GM21515 (cell line): ENCODE measurements at regions not wholly inside any gene's neighbourhood (a gene's known extent, or its start where the extent isn't known, plus 50 kb on each side); places are given as distances from the start of the nearest gene placed in this dataset.

Experiments used
- ATAC-seq: cut with Tn5 transposase; IDR thresholded peaks from one replicate; pipeline ENCODE4 v1.9.1; 2021; ENCODE audit not compliant: unreplicated experiment

- no peak for ATAC-seq
Observed at GRCh38 chr20:56988446-56988845, 278.0 kb downstream of the BMP7 start.

DNA sequence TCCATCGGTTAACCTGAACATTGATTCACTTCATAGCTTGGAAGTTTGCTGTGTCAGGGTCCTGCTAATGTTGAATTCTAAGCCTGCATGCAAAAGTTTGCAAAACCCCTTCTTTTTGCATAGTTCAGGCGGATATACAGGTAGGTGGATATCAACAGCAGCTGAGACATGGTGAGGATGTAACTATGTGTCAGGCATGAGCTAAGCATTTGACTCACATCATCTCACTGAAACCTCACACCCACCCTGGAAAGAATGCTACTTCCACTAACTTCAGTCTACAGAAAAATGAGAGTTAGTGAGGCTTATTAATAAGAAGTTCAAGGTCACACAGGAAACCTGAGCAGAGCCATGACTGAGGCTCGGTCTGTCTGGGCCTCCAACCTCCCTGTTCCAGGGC lies 276.9 kb downstream of the BMP7 start:
- no peak for ATAC-seq

DNA sequence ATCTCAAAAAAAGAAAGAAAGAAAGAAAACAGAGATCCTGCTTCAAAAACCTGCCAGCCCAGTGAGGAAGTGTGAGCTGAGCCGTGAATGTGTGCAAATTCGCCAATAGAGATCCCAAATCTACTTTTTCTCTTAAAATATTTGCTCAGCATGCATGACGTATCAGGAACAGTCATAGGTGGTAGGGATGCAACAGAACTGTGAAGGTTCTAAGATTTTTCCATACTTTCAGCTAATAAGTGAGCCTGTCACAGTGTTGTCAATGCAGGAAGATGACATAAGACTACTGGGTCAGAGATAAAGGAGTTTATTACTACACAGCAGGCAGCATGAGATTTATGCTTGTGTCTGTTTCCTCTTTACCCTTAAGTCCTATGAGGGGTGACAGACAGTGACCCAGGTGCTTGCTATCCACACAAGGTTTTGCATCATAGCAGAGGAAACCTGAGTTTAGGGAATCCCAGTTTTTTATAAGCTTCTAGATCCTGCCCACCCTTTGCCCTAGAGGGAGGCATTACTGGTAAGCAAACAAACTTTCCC lies 273.4 kb downstream of the BMP7 start:
- ATAC-seq: no peak

- ATAC-seq: no peak
Observed at GRCh38 chr20:56994006-56994405, 272.4 kb downstream of the BMP7 start.

GRCh38 chr20:56995149-56995548 lies 271.3 kb downstream of the BMP7 start:
- ATAC-seq: no peak

DNA sequence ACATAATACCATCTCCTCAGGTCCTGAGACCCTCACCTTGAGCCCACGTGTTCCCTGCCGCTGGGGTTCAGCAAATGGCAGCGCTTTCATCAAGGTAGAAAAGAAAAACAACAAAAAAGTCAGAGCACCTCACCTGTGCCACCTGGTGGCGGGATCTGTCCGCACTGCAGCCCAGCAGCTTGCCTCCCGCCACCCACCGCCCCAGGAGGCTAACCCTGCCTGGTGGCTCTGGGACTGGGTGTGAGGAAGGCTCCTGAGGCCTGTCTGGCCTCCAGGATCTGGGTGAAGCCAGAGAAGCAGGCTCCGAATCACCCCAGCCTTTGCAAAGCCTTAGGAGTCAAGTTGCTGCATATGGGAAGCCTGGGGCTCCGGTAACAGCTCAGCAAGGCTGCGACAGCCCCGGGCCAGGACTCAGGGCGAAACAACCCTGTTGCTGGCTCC lies 270.8 kb downstream of the BMP7 start:
- no peak for ATAC-seq

- no peak for ATAC-seq
Observed at GRCh38 chr20:56996533-56996932, 269.9 kb downstream of the BMP7 start.

GRCh38 chr20:56998438-56998837 lies 268.0 kb downstream of the BMP7 start:
- ATAC-seq: no peak

DNA sequence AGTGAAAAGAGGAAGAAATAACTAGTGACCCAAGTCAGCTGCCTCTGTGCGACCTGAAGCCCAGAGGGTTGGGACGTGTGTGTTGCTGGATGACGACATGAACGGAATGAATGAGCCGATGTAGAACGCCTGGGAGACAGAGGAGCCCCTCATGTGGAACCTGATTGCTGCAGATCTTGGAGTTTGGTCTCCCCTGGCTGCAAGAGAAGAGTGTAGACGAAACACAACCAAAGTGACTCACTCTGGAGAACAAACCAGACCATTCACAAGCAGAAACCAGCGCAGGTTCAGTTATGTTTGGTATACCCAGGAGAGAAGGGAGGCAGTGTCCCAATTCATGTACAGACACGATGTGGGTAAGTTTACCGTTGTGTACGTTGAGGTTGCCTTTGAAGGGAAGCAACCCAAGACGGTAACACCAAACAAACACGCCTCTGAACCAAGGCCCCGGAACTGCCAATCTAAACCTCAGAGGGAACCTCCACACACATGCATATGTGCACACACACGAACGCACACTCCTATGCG lies 265.9 kb downstream of the BMP7 start:
- ATAC-seq: no peak

- ATAC-seq: no peak
Observed at GRCh38 chr20:57001126-57001767, 265.2 kb downstream of the BMP7 start.

GRCh38 chr20:57002066-57002570 lies 264.3 kb downstream of the BMP7 start:
- ATAC-seq: no peak

DNA sequence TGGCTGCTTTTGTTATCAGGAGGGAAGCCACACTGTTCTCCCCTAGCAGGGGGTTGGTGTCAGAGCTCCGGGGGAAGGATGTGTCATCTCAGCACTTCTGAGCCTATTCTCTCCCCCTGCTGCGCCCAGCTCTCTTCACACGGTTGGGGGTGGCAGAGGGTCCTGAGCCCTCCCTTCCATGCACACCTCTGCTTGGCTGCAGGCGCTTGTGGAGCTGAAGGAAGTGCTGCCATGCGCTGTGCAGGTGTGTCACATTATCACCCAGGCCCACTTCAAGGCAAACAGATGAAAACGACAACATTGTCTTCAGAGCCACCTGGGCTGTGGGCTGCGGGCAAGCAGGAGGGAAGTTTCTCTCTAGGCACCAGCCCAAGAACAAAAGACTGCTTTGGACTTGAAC lies 263.4 kb downstream of the BMP7 start:
- no peak for ATAC-seq

DNA sequence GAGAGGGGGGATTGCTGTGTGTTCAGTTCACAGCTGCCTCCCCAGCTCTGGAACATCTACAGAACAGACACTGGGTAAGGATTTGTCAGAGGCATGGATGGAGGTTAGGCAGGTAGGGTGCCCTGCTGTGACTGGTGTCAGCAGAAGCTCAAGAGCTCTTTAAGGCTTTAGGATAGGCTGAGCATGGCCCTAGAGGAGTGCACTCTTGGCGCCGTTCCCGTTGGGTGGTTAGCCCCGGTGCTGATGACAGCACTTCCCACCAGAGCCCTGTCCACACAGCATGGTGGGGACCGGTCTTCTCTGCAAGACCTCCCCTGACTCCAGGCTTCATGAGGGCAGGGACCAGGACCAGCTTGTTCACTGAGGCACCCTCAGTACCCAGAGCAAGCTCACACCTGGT lies 262.0 kb downstream of the BMP7 start:
- no peak for ATAC-seq

GRCh38 chr20:57004951-57005933 lies 261.2 kb downstream of the BMP7 start:
- no peak for ATAC-seq

DNA sequence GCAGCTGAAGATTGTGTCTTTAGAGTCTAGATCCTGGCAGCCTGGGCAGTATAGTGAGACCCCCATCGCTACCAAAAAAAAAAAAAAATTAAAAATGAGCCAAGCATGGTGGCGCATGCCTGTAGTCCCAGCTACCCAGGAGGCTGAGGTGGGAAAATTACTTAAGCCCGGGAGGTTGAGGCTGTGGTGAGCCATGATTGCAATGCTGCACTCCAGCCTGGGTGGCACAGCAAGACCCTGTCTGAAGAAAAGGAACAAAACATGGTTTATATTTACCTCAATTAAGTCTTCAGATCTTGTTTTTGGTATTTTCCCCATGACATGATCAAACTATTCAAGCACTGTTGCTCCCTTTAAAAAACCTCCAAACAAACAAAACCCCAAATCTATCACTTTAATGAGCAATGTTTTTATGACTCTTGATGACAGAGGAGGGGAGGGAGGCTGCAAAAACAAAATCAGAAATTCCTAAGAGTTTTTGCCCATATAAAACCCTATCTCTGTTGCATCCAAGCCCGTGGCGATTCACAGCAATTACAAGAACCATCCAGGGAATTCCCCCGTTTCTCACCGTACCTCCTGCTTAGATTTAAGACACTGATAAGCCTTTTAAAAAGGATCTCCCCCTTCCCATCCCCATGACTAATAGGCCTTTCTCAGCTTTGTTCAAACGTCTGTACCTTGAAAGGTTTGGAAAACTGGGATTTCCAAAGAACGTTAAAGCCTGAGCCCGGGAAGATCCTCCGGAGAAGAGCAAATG lies 259.9 kb downstream of the BMP7 start:
- ATAC-seq: no peak

GRCh38 chr20:57007171-57007540 lies 259.3 kb downstream of the BMP7 start:
- no peak for ATAC-seq

DNA sequence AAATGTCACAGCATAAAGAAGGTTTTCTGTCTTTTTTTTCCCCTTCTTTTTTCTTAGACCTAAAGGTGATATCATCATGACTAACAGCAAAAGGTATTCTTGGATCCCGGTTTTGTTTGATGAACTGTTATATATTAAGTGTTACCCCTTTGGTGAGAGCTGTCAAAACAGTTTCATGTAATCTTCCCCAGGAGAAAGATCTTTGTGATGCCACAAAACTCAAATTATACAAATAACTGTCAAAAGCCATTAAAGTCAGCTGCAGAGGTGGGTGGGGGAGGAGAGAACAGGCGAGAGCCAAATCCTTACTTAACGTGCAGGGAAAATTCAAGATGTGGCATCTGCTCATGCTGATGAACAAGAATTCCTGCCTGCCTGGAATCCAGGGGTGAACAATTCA lies 258.2 kb downstream of the BMP7 start:
- ATAC-seq: no peak

DNA sequence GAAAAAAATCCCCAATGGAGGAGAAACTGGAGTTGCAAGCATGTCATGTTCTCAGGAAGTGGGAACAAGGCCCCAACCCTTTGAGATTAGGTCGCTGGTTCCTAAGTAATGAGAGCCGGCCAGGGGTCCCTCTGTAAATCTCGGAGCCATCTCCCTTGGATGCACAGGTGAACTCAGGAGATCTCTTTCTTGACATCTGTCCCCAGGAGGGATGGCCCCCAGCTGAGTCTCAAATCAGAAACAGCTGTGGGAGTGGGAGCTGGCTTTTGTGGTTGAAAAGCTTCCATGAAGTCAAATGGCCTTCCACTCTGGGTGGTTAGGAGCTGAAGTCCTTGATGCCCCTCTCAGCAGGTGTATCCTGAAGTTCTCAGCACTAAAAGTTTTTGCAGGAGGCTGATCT lies 257.1 kb downstream of the BMP7 start:
- no peak for ATAC-seq

DNA sequence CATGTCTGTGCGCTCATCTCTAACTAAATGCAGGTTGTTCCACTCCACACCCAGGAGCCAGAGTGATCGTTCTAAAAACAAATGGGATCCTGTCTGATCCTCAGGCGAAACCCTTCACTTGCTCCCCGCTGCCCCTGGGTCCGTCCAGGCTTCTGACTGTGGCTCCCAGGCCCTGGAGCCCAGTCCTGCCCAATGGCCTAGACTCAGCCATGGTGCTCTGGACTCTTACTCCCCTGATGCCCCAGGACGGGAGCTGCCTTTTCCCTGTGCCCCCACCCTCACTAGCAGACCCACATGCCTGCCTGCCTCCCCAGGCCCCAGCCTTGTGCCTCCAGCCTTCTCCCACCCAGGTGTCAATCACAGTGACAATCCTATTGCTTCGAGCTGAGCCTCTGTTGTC lies 256.7 kb downstream of the BMP7 start:
- no peak for ATAC-seq

- no peak for ATAC-seq
Observed at GRCh38 chr20:57012691-57013090, 253.8 kb downstream of the BMP7 start.

GRCh38 chr20:57013217-57013616 lies 253.2 kb downstream of the BMP7 start:
- ATAC-seq: no peak
